AG04450 (cell line): ENCODE measurements at regions not wholly inside any gene's neighbourhood (a gene's known extent, or its start where the extent isn't known, plus 50 kb on each side); places are given as distances from the start of the nearest gene placed in this dataset.

Experiments used
- CTCF ChIA-PET: fragments of 300-600, 350-600 bp; formaldehyde crosslinking; extraction: SDS; loops from one replicate; lab custom pipeline; 2022; ENCODE audit warnings: antibody characterized with exemption, inconsistent platforms; lab: Charles Lee
- POLR2A ChIA-PET: fragments of 350-600 bp; formaldehyde crosslinking; extraction: SDS; loops from one replicate; lab custom pipeline; 2021; ENCODE audit warnings: antibody characterized with exemption, inconsistent platforms; lab: Yijun Ruan, JAX
- DNase-seq: peaks from one replicate; pipeline ENCODE4 v3.0.0-alpha.2; 2011; ENCODE audit warnings: low read depth, low spot score
- H3K27ac ChIP-seq: one replicate; pipeline ENCODE4 v1.5.1; 2012; ENCODE audit warnings: low read depth, low read length, control low read depth
- H3K27me3 ChIP-seq: one replicate; pipeline ENCODE4 v1.6.0; 2012; ENCODE audit warnings: low read length; ENCODE audit not compliant: control insufficient read depth, insufficient read depth
- H3K4me3 ChIP-seq: 2 replicates; pipeline ENCODE4 v1.5.1; 2011; ENCODE audit warnings: mild to moderate bottlenecking, low read depth, low read length, control low read depth
- H3K9me3 ChIP-seq: 2 replicates; pipeline ENCODE4 v1.5.1; 2012; ENCODE audit warnings: low read length; ENCODE audit not compliant: control insufficient read depth, insufficient read depth
- TF ChIP-seq, protein P1 (sequence below): IDR thresholded peaks from 2 replicates; pipeline ENCODE4 v1.5.1; 2011; ENCODE audit warnings: low read depth, low read length, control low read depth, inconsistent platforms

DNA sequence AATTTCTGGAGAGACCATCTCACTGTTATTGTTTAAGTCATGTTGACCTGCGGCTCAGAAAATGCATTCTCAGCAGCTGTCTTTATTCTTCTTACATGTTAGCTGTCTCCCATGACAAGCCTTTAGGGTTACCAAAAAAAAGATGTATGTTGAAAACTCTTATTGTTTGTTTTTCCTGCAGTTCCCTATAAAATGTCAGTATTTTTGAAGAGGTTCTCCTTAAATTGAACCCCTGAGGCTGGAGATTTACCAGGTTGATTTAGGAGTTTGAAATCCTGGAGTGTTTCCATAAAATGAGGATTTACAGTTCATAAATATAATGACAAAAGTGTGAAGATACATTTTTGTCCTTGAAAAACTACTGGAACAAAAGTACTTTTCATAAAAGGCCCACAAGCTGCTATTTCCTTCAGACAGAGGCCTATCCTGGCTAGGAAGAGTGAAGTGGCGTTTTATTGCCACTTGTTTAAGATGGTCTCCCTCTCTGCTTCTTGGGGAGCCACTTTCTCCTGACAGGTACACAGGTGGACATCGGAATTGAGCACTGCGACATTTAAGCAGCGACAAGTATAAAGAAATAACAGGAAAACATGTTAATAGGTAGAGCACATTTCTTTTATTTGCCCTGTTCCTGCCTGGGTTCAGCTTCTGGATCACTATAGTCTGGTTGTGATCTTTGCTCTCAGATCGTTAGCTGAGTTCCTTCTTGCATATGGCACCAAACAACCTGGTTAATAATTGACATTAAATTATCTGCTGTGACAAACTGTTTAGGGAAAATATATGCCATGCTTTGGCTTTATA is 344.8 kb upstream of the RPS23 start:
- ChIA-PET POLR2A (no interaction called here), CTCF (no interaction called here)
- TF ChIP-seq, protein P1, sequence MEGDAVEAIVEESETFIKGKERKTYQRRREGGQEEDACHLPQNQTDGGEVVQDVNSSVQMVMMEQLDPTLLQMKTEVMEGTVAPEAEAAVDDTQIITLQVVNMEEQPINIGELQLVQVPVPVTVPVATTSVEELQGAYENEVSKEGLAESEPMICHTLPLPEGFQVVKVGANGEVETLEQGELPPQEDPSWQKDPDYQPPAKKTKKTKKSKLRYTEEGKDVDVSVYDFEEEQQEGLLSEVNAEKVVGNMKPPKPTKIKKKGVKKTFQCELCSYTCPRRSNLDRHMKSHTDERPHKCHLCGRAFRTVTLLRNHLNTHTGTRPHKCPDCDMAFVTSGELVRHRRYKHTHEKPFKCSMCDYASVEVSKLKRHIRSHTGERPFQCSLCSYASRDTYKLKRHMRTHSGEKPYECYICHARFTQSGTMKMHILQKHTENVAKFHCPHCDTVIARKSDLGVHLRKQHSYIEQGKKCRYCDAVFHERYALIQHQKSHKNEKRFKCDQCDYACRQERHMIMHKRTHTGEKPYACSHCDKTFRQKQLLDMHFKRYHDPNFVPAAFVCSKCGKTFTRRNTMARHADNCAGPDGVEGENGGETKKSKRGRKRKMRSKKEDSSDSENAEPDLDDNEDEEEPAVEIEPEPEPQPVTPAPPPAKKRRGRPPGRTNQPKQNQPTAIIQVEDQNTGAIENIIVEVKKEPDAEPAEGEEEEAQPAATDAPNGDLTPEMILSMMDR = no peak

GRCh38 chr5:82622205-82622604 is 344.1 kb upstream of the RPS23 start:
- H3K27me3 ChIP-seq = no peaks in the 10 kb centered on the region
- ChIA-PET POLR2A (no interaction called here), CTCF (no interaction called here)
- TF ChIP-seq, protein P1 = no peak
- no peaks in the 10 kb centered on the region for H3K9me3 ChIP-seq
- DNase-seq = no peak
- no peak overlapping the region for H3K27ac ChIP-seq
- no peak overlapping the region for H3K4me3 ChIP-seq

More for the DNA sequence above, 344.8 kb upstream of the RPS23 start:
- Histone ChIP-seq H3K4me3 (no peak overlapping the region), H3K27ac (no peak overlapping the region), H3K9me3 (no peaks in the 10 kb centered on the region), H3K27me3 (no peaks in the 10 kb centered on the region)
- no peak for DNase-seq

- no peaks in the 10 kb centered on the region for H3K9me3 ChIP-seq
- ChIA-PET CTCF (no interaction called here), POLR2A (no interaction called here)
- no peak overlapping the region for H3K27ac ChIP-seq
- no peaks in the 10 kb centered on the region for H3K27me3 ChIP-seq
- no peak for DNase-seq
- H3K4me3 ChIP-seq = no peak overlapping the region
- TF ChIP-seq, protein P1 = no peak
These were observed 342.9 kb upstream of the RPS23 start for GRCh38 chr5:82620957-82621600.

GRCh38 chr5:82619097-82619496 is 340.9 kb upstream of the RPS23 start:
- ChIA-PET POLR2A (interaction anchor here (0.6 kb wide), 1 partner anchor 14 kb away, joined by 3 read pairs; no protein-coding TSS in a partner anchor), CTCF (interaction anchor here (0.6 to 0.7 kb wide), 2 partner anchors 136 to 286 kb away, joined by 4 to 6 read pairs; no protein-coding TSS in a partner anchor)
- TF ChIP-seq, protein P1 = no peak

GRCh38 chr5:82614706-82615105 is 336.6 kb upstream of the RPS23 start:
- CTCF ChIA-PET = no interaction called here
- no peak for DNase-seq
- no peak overlapping the region for H3K4me3 ChIP-seq
- no peaks in the 10 kb centered on the region for H3K9me3 ChIP-seq
- H3K27me3 ChIP-seq = no peaks in the 10 kb centered on the region
- TF ChIP-seq, protein P1 = no peak
- H3K27ac ChIP-seq = no peak overlapping the region
- POLR2A ChIA-PET = no interaction called here

More at GRCh38 chr5:82619097-82619496, 340.9 kb upstream of the RPS23 start:
- DNase-seq = no peak
- Histone ChIP-seq H3K4me3 (no peak overlapping the region), H3K27ac (no peak overlapping the region), H3K27me3 (no peaks in the 10 kb centered on the region), H3K9me3 (no peaks in the 10 kb centered on the region)
